GM18873 (cell line): ENCODE measurements at regions not wholly inside any gene's neighbourhood (a gene's known extent, or its start where the extent isn't known, plus 50 kb on each side); places are given as distances from the start of the nearest gene placed in this dataset.

Experiments used
- ATAC-seq: cut with Tn5 transposase; IDR thresholded peaks from one replicate; pipeline ENCODE4 v1.9.1; 2021; ENCODE audit warnings: mild to moderate bottlenecking, moderate library complexity, moderate number of reproducible peaks; ENCODE audit not compliant: unreplicated experiment, low FRiP score

GRCh38 chr17:33469911-33470310, 176.8 kb upstream of the ASIC2 start:
- no peak for ATAC-seq

GRCh38 chr17:33473061-33473460, 180.0 kb upstream of the ASIC2 start:
- no peak for ATAC-seq

- ATAC-seq, result no peak
Observed at GRCh38 chr17:33474789-33475188, 181.7 kb upstream of the ASIC2 start.

- ATAC-seq, result no peak
Observed at GRCh38 chr17:33475594-33475993, 182.5 kb upstream of the ASIC2 start.

- no peak for ATAC-seq
Observed at GRCh38 chr17:33481652-33482051, 188.6 kb upstream of the ASIC2 start.

- no peak for ATAC-seq
Observed at GRCh38 chr17:33482636-33483035, 189.5 kb upstream of the ASIC2 start.

- ATAC-seq, result no peak
Observed at GRCh38 chr17:33484559-33484958, 191.5 kb upstream of the ASIC2 start.

- ATAC-seq, result no peak
Observed at GRCh38 chr17:33486135-33486885, 193.2 kb upstream of the ASIC2 start.

GRCh38 chr17:33487187-33487879, 194.2 kb upstream of the ASIC2 start:
- no peak for ATAC-seq

GRCh38 chr17:33491871-33492481, 198.9 kb upstream of the ASIC2 start:
- ATAC-seq, result no peak

GRCh38 chr17:33492731-33493265, 199.7 kb upstream of the ASIC2 start:
- no peak for ATAC-seq

- ATAC-seq, result no peak
Observed at GRCh38 chr17:33493566-33493965, 200.5 kb upstream of the ASIC2 start.

- ATAC-seq, result no peak
Observed at GRCh38 chr17:33494151-33494550, 201.1 kb upstream of the ASIC2 start.

GRCh38 chr17:33497623-33498022, 204.5 kb upstream of the ASIC2 start:
- ATAC-seq, result no peak

GRCh38 chr17:33498069-33498468, 205.0 kb upstream of the ASIC2 start:
- no peak for ATAC-seq

- no peak for ATAC-seq
Observed at GRCh38 chr17:33499040-33499439, 205.9 kb upstream of the ASIC2 start.

GRCh38 chr17:33500151-33500550, 207.1 kb upstream of the ASIC2 start:
- ATAC-seq, result no peak

- no peak for ATAC-seq
Observed at GRCh38 chr17:33501185-33501584, 208.1 kb upstream of the ASIC2 start.

GRCh38 chr17:33504571-33504970, 211.5 kb upstream of the ASIC2 start:
- ATAC-seq, result no peak

- ATAC-seq, result no peak
Observed at GRCh38 chr17:33506889-33507650, 214.0 kb upstream of the ASIC2 start.

- no peak for ATAC-seq
Observed at GRCh38 chr17:33508215-33508614, 215.1 kb upstream of the ASIC2 start.
